AG04450 (cell line): ENCODE measurements at regions not wholly inside any gene's neighbourhood (a gene's known extent, or its start where the extent isn't known, plus 50 kb on each side); places are given as distances from the start of the nearest gene placed in this dataset.

Experiments
- CTCF ChIA-PET: fragments of 300-600, 350-600 bp; formaldehyde crosslinking; extraction: SDS; loops from one replicate; lab custom pipeline; 2022; ENCODE audit warnings: antibody characterized with exemption, inconsistent platforms; lab: Charles Lee
- POLR2A ChIA-PET: fragments of 350-600 bp; formaldehyde crosslinking; extraction: SDS; loops from one replicate; lab custom pipeline; 2021; ENCODE audit warnings: antibody characterized with exemption, inconsistent platforms; lab: Yijun Ruan, JAX
- DNase-seq: peaks from one replicate; pipeline ENCODE4 v3.0.0-alpha.2; 2011; ENCODE audit warnings: low read depth, low spot score
- H3K27ac ChIP-seq: one replicate; pipeline ENCODE4 v1.5.1; 2012; ENCODE audit warnings: low read depth, low read length, control low read depth
- H3K27me3 ChIP-seq: one replicate; pipeline ENCODE4 v1.6.0; 2012; ENCODE audit warnings: low read length; ENCODE audit not compliant: control insufficient read depth, insufficient read depth
- H3K4me3 ChIP-seq: 2 replicates; pipeline ENCODE4 v1.5.1; 2011; ENCODE audit warnings: mild to moderate bottlenecking, low read depth, low read length, control low read depth
- H3K9me3 ChIP-seq: 2 replicates; pipeline ENCODE4 v1.5.1; 2012; ENCODE audit warnings: low read length; ENCODE audit not compliant: control insufficient read depth, insufficient read depth
- TF ChIP-seq, protein P1 (sequence below): IDR thresholded peaks from 2 replicates; pipeline ENCODE4 v1.5.1; 2011; ENCODE audit warnings: low read depth, low read length, control low read depth, inconsistent platforms

DNA sequence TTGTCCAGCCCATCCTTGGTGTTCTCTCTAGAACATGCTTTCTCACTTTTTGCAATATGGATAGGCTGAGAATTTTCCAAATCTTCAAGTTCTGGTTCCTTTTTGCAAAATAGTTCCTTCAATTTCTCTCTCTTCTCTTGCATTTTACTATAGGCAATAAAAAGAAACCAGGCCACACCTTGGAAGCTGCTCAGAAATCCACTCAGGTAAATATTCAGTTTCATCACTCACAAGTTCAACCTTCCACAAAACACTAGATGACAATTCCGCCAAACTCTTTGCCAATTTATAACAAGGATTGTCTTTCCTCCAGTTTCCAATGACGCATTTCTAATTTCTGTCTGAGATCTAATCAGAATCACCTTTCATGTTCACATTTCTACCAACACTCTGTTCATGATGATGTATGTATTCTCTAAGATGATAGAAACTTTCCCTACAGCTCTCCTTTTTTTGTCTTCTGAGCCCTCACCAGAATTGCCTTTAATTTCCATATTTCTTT is 204.2 kb upstream of the PIK3R1 start:
- ChIA-PET CTCF (no interaction called here), POLR2A (no interaction called here)
- no peak overlapping the region for H3K27ac ChIP-seq
- H3K9me3 ChIP-seq, result no peaks in the 10 kb centered on the region
- TF ChIP-seq, protein P1, sequence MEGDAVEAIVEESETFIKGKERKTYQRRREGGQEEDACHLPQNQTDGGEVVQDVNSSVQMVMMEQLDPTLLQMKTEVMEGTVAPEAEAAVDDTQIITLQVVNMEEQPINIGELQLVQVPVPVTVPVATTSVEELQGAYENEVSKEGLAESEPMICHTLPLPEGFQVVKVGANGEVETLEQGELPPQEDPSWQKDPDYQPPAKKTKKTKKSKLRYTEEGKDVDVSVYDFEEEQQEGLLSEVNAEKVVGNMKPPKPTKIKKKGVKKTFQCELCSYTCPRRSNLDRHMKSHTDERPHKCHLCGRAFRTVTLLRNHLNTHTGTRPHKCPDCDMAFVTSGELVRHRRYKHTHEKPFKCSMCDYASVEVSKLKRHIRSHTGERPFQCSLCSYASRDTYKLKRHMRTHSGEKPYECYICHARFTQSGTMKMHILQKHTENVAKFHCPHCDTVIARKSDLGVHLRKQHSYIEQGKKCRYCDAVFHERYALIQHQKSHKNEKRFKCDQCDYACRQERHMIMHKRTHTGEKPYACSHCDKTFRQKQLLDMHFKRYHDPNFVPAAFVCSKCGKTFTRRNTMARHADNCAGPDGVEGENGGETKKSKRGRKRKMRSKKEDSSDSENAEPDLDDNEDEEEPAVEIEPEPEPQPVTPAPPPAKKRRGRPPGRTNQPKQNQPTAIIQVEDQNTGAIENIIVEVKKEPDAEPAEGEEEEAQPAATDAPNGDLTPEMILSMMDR, result no peak
- H3K27me3 ChIP-seq, result no peaks in the 10 kb centered on the region
- DNase-seq, result no peak
- no peak overlapping the region for H3K4me3 ChIP-seq

DNA sequence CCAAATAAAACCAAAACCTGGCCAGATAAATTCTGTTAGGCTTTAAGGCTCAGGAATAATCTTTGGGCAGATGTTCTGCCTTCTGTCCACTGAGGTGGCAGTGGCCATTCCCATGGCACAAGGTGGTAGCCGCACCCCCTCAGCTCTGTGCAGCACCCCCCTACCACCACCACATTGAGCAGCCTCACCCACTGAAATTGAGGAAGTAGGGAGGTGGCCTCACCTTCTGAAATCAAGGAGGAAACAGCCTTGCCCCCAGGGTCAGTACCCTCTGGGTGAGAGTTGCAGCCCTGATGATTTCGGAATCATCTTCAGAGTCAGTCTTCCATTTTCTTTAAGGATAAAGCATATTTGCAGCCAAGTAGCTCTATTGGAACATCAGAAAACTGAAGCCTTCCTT is 204.8 kb upstream of the PIK3R1 start:
- TF ChIP-seq, protein P1, result no peak
- no peak overlapping the region for H3K4me3 ChIP-seq
- no peak overlapping the region for H3K27ac ChIP-seq
- no peaks in the 10 kb centered on the region for H3K9me3 ChIP-seq
- ChIA-PET CTCF (no interaction called here), POLR2A (no interaction called here)
- DNase-seq, result no peak
- H3K27me3 ChIP-seq, result no peaks in the 10 kb centered on the region

DNA sequence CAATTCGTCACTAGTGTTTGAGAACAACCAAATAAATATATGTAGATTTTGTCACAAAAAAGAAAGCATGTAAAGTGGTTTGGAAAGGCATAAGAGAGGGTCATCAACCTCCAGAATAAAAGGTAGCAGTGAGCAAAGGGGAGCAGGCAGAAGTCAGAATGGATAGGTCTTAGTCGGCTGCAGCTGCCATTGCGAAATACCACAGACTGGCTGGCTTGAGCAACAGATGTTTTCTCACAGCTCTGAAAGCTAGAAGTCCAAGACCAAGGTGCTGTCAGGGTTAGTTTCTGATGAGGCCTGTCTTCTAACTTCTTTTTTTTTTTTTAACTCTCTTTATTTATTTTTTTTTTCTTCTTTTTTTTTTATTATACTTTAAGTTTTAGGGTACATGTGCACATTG is 208.1 kb upstream of the PIK3R1 start:
- CTCF ChIA-PET, result interaction anchor here (0.7 to 1.0 kb wide), 2 partner anchors 18 to 245 kb away, joined by 3 to 5 read pairs; no protein-coding TSS in a partner anchor

DNA sequence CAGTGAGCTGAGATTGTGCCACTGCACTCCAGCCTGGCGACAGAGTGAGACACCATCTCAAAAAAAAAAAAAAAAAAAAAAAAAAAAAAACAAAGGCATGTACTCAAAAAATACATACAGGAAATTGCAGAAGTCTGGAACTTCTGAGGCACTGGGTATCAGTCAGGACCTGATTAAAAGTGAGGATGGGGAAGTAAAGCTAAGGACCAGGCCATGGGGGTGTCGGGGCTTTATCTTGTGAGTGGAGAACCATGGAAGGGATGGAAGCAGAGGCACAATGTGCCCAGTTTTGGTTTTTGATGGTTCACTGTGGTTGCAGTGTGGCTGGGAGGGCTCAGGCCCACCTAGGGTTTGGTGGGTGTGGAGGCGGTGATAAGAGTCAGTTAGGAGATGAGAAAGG is 212.7 kb upstream of the PIK3R1 start:
- ChIA-PET POLR2A (no interaction called here), CTCF (no interaction called here)
- DNase-seq, result no peak
- Histone ChIP-seq H3K4me3 (no peak overlapping the region), H3K27me3 (no peaks in the 10 kb centered on the region), H3K27ac (no peak overlapping the region), H3K9me3 (no peaks in the 10 kb centered on the region)
- TF ChIP-seq, protein P1, result no peak

More for the DNA sequence above, 208.1 kb upstream of the PIK3R1 start:
- Histone ChIP-seq H3K4me3 (no peak overlapping the region), H3K9me3 (no peaks in the 10 kb centered on the region), H3K27me3 (no peaks in the 10 kb centered on the region), H3K27ac (no peak overlapping the region)
- TF ChIP-seq, protein P1, result no peak
- peak; percentile 60 for DNase-seq
- POLR2A ChIA-PET, result interaction anchor here (0.9 kb wide), 1 partner anchor 208 kb away, joined by 3 read pairs; the partner anchor contains the start of gene PIK3R1

DNA sequence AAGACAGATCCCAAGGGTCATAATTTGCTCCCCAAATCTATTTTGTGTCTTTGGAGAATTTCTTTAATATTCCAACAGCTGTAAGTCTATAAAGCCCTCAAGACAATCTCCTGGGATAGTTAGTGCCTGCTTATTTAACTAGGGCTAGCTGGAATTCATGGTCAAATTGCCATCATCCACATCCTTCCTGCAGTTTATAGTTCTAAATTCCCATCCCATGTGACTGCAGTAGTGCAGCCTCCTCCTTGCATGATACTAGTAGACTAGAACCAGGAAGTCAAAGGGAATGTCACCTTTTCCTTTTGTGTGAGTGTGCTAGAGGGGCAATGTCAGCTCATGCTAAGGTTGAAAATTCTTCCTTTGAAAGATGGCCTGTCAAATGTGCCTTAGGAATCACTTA is 214.8 kb upstream of the PIK3R1 start:
- Histone ChIP-seq H3K27ac (no peak overlapping the region), H3K9me3 (no peaks in the 10 kb centered on the region), H3K27me3 (no peaks in the 10 kb centered on the region), H3K4me3 (no peak overlapping the region)
- TF ChIP-seq, protein P1, result no peak
- DNase-seq, result no peak
- ChIA-PET CTCF (no interaction called here), POLR2A (no interaction called here)
